ENCODE measurements at regions not wholly inside any gene's neighbourhood (a gene's known extent, or its start where the extent isn't known, plus 50 kb on each side); places are given as distances from the start of the nearest gene placed in this dataset.

GRCh38 chr5:9850456-9850855 is 220.3 kb upstream of the TAS2R1 start:
- no peak overlapping the region for H2BK5ac ChIP-seq (ENCODE audit: insufficient read length, low read length)
- no peak overlapping the region for H2BK15ac ChIP-seq (ENCODE audit: low read depth, low read length)
- WGBS (ENCODE audit: extremely low coverage, insufficient read length, low lambda C conversion rate), result no CpG with 5 or more reads among the region's 5 CpGs
- no peaks in the 10 kb centered on the region for H3K27me3 ChIP-seq (ENCODE audit: insufficient read depth, low read length)
- H3K4me1 ChIP-seq (ENCODE audit: insufficient read depth, low read length), result no peaks in the 10 kb centered on the region
- no peaks in the 10 kb centered on the region for H3K79me1 ChIP-seq (ENCODE audit: insufficient read depth, low read depth, low read length, poor library complexity, severe bottlenecking)
- H3K23ac ChIP-seq (ENCODE audit: insufficient read length, low read depth, low read length), result no peak overlapping the region
- H3K18ac ChIP-seq (ENCODE audit: insufficient read length, low read depth, low read length), result no peak overlapping the region
- no peak overlapping the region for H2BK12ac ChIP-seq (ENCODE audit: insufficient read length, low read depth, low read length)
- H3K9ac ChIP-seq (ENCODE audit: extremely low read depth, insufficient read length, low read length), result no peak overlapping the region
- no peak overlapping the region for H2AK5ac ChIP-seq (ENCODE audit: insufficient read length, low read length)
- H2BK120ac ChIP-seq (ENCODE audit: low read depth, low read length, poor library complexity, severe bottlenecking), result no peak overlapping the region
- no peak overlapping the region for H3K4me3 Mint-ChIP-seq
- no peak for DNase-seq
- H3T11ph ChIP-seq (ENCODE audit: low read length), result no peak overlapping the region
- H3K36me3 Mint-ChIP-seq (ENCODE audit: insufficient read depth in 1 of 3, low read depth in 3 of 3), result no peaks in the 10 kb centered on the region
- H3K14ac ChIP-seq (ENCODE audit: insufficient read depth, low read length), result no peak overlapping the region
- no peak overlapping the region for H2BK20ac ChIP-seq (ENCODE audit: low read depth, low read length, poor library complexity, severe bottlenecking)
- no peak overlapping the region for H3K27ac Mint-ChIP-seq
- no peaks in the 10 kb centered on the region for H3K79me2 ChIP-seq (ENCODE audit: insufficient read depth, low read length)
- no peaks in the 10 kb centered on the region for H3K23me2 ChIP-seq (ENCODE audit: insufficient read length, low read depth, low read length, poor library complexity, severe bottlenecking)
- no peaks in the 10 kb centered on the region for H3K27me3 Mint-ChIP-seq (ENCODE audit: low read depth)
- H3K4ac ChIP-seq (ENCODE audit: low read depth, low read length), result no peak overlapping the region
- H4K8ac ChIP-seq (replicated peaks; ENCODE audit: insufficient read length, low read depth, low read length), result no peak overlapping the region
- no peak overlapping the region for H3K4me2 ChIP-seq (ENCODE audit: insufficient read depth, insufficient read length, low read length)
- H4K91ac ChIP-seq (ENCODE audit: insufficient read length, low read depth, low read length), result no peak overlapping the region
- no peak for TF ChIP-seq CTCF (conservative IDR thresholded peaks at IDR 0.05)
- H3K9me3 ChIP-seq (ENCODE audit: control insufficient read depth, low read depth, low read length), result no peaks in the 10 kb centered on the region
- no peak overlapping the region for H2AFZ ChIP-seq (ENCODE audit: low read length)
- no peaks in the 10 kb centered on the region for H3K4me1 Mint-ChIP-seq
- no peaks in the 10 kb centered on the region for H4K20me1 ChIP-seq (ENCODE audit: control insufficient read depth, insufficient read depth, insufficient read length)
- H3K27ac ChIP-seq (ENCODE audit: insufficient read length, low read depth, low read length), result no peak overlapping the region
- no peak overlapping the region for H3K56ac ChIP-seq (ENCODE audit: insufficient read length, low read depth, low read length)
- no peak overlapping the region for H4K5ac ChIP-seq (ENCODE audit: insufficient read length, low read depth, low read length)
- H3K9me3 Mint-ChIP-seq, result no peaks in the 10 kb centered on the region
